KMS-11 (cell line): ENCODE measurements at regions not wholly inside any gene's neighbourhood (a gene's known extent, or its start where the extent isn't known, plus 50 kb on each side); places are given as distances from the start of the nearest gene placed in this dataset.
"Not testable (repeated sequence)": the region's sequence is repeated elsewhere in the genome, so short reads cannot be mapped to it uniquely, and the experiment has no call there.

Experiments
- H2AFZ ChIP-seq: fragments of 200-600 bp; sonication (generic); 2 replicates; pipeline ENCODE4 v1.6.1; 2016; ENCODE audit warnings: antibody characterized with exemption, mixed run types, low read depth
- H3K27ac ChIP-seq: fragments of 200-600 bp; sonication (generic); 2 replicates; pipeline ENCODE4 v1.6.1; 2016; ENCODE audit warnings: mild to moderate bottlenecking, mixed run types
- H3K27me3 ChIP-seq: fragments of 200-600 bp; sonication (generic); 2 replicates; pipeline ENCODE4 v1.6.1; 2017; ENCODE audit warnings: mild to moderate bottlenecking, low read depth, mixed run types, moderate library complexity; ENCODE audit not compliant: insufficient read depth
- H3K36me3 ChIP-seq: fragments of 200-600 bp; sonication (generic); 2 replicates; pipeline ENCODE4 v1.6.1; 2017; ENCODE audit warnings: mild to moderate bottlenecking, mixed run types; ENCODE audit not compliant: insufficient read depth
- H3K4me1 ChIP-seq: fragments of 200-600 bp; sonication (generic); 2 replicates; pipeline ENCODE4 v1.6.1; 2016; ENCODE audit warnings: mild to moderate bottlenecking, low read depth, mixed run types; ENCODE audit not compliant: poor library complexity, severe bottlenecking
- H3K4me2 ChIP-seq: fragments of 200-600 bp; sonication (generic); 2 replicates; pipeline ENCODE4 v1.7.0; 2016; ENCODE audit warnings: mild to moderate bottlenecking, mixed run types
- H3K4me3 ChIP-seq: fragments of 200-600 bp; sonication (generic); IDR thresholded peaks from 2 replicates; pipeline ENCODE4 v1.6.1; 2017; ENCODE audit warnings: low read depth, low read length, mixed read lengths; ENCODE audit not compliant: insufficient read depth
- H3K79me2 ChIP-seq: fragments of 200-600 bp; sonication (generic); 2 replicates; pipeline ENCODE4 v1.6.1; 2016; ENCODE audit warnings: low read depth, mixed run types; ENCODE audit not compliant: insufficient read depth
- H3K9ac ChIP-seq: fragments of 200-600 bp; sonication (generic); 2 replicates; pipeline ENCODE4 v1.6.1; 2016; ENCODE audit warnings: mild to moderate bottlenecking, mixed run types
- H4K20me1 ChIP-seq: fragments of 200-600 bp; sonication (generic); 2 replicates; pipeline ENCODE4 v1.6.1; 2016; ENCODE audit warnings: mild to moderate bottlenecking, mixed run types; ENCODE audit not compliant: insufficient read depth
- TF ChIP-seq, protein P1 (sequence below): fragments of 200-600 bp; sonication (generic); conservative IDR thresholded peaks from 2 replicates; pipeline ENCODE4 v1.6.1; 2017; ENCODE audit warnings: low read depth, mild to moderate bottlenecking, antibody characterized with exemption, low read length, moderate library complexity, mixed read lengths

DNA sequence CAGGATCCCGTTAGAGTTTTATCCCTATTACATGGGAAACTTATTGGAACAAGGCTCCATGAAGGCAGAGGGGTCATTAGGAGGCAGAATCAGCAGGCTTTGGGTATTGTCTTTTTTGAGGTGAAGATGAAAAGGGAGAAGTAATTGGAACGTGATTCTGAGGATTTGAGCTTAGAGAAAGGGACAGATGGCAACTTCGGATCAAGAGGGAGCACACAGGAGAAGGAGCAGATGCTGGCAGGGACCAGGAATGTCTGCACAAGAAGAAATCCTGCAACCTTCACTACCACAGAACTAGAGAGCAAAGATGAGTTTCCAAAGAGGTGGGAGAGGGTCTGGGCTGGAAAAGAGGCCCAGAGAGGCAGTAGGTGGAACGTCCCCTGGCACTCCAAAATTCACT lies 202.8 kb downstream of the RRAGC start:
- Histone ChIP-seq H3K4me3 (no peak overlapping the region), H3K79me2 (no peaks in the 10 kb centered on the region), H3K9ac (no peak overlapping the region), H2AFZ (no peak overlapping the region), H4K20me1 (no peaks in the 10 kb centered on the region), H3K4me2 (no peak overlapping the region), H3K27me3 (no peaks in the 10 kb centered on the region), H3K27ac (no peak overlapping the region), H3K4me1 (no peaks in the 10 kb centered on the region), H3K36me3 (no peaks in the 10 kb centered on the region)
- TF ChIP-seq, protein P1, sequence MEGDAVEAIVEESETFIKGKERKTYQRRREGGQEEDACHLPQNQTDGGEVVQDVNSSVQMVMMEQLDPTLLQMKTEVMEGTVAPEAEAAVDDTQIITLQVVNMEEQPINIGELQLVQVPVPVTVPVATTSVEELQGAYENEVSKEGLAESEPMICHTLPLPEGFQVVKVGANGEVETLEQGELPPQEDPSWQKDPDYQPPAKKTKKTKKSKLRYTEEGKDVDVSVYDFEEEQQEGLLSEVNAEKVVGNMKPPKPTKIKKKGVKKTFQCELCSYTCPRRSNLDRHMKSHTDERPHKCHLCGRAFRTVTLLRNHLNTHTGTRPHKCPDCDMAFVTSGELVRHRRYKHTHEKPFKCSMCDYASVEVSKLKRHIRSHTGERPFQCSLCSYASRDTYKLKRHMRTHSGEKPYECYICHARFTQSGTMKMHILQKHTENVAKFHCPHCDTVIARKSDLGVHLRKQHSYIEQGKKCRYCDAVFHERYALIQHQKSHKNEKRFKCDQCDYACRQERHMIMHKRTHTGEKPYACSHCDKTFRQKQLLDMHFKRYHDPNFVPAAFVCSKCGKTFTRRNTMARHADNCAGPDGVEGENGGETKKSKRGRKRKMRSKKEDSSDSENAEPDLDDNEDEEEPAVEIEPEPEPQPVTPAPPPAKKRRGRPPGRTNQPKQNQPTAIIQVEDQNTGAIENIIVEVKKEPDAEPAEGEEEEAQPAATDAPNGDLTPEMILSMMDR, result no peak

DNA sequence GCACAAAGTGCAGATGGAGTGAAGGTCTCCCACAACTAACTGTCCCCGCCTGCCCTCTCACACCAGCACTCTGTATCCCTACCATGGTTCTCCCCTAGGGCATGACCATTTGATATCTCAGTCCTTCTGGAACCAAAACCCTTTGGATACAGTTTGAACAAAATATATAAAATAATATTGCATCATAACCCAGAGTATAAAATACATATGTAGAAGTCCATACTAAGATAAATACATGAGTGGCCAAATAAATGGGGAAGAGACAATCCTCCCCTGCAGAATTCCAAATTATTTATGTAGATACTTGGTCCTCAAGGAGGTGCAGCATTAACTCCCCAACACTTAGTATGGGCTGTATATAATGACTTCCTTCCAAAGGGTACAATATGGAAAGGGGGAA lies 207.4 kb downstream of the RRAGC start:
- no peak overlapping the region for H3K27ac ChIP-seq
- H3K9ac ChIP-seq, result no peak overlapping the region
- H3K4me2 ChIP-seq, result no peak overlapping the region
- TF ChIP-seq, protein P1, result no peak
- no peaks in the 10 kb centered on the region for H3K4me1 ChIP-seq
- no peaks in the 10 kb centered on the region for H3K36me3 ChIP-seq
- H3K27me3 ChIP-seq, result no peaks in the 10 kb centered on the region
- H3K4me3 ChIP-seq, result no peak overlapping the region
- no peak overlapping the region for H2AFZ ChIP-seq
- no peaks in the 10 kb centered on the region for H3K79me2 ChIP-seq
- H4K20me1 ChIP-seq, result no peaks in the 10 kb centered on the region

DNA sequence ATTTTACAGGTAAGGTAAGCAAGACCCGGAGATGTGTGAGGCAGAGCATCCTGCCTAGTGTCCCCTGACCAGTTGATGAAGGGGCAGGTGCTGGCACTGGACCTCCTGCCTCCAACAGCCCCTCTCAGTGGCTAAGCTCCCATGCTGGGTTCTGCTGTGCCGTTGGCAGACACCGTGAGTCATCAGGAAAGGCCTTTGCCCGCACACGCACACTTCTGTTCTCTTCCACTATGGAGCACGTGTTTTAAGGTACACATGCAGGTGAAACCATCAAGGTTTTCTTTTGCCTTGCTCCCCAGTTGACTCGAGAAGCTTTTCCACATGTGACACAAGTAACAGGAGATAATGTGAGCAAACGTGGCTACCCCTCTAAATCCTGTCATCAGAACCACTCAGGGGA lies 207.9 kb downstream of the RRAGC start:
- H3K9ac ChIP-seq, result no peak overlapping the region
- no peaks in the 10 kb centered on the region for H3K4me1 ChIP-seq
- H4K20me1 ChIP-seq, result no peaks in the 10 kb centered on the region
- H3K79me2 ChIP-seq, result no peaks in the 10 kb centered on the region
- H3K27ac ChIP-seq, result no peak overlapping the region
- H3K27me3 ChIP-seq, result no peaks in the 10 kb centered on the region
- no peak overlapping the region for H3K4me2 ChIP-seq
- no peak overlapping the region for H3K4me3 ChIP-seq
- TF ChIP-seq, protein P1, result no peak
- no peak overlapping the region for H2AFZ ChIP-seq
- no peaks in the 10 kb centered on the region for H3K36me3 ChIP-seq

DNA sequence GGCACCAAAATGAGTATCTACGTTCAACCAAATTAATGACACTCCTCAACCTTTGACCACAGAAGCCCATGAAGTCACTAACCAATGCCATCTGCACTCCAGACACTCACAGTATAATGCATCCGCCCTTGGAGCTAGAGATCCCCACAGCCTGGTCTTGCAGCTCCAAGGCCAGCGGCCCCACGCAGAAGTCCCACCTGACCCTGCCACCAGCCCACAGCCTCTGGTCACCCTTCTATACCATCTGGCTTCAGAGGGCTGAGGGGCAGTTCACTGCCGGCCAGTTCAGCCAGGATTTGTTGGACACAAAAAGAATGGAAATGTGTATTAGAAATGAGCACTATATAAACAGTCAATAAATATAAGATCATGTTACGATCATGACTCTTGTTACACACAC lies 211.2 kb downstream of the RRAGC start:
- H3K9ac ChIP-seq, result no peak overlapping the region
- H3K4me3 ChIP-seq, result no peak overlapping the region
- no peaks in the 10 kb centered on the region for H3K27me3 ChIP-seq
- H3K36me3 ChIP-seq, result no peaks in the 10 kb centered on the region
- TF ChIP-seq, protein P1, result no peak
- no peaks in the 10 kb centered on the region for H3K4me1 ChIP-seq
- H3K27ac ChIP-seq, result no peak overlapping the region
- no peaks in the 10 kb centered on the region for H4K20me1 ChIP-seq
- H2AFZ ChIP-seq, result no peak overlapping the region
- H3K4me2 ChIP-seq, result no peak overlapping the region
- no peaks in the 10 kb centered on the region for H3K79me2 ChIP-seq

DNA sequence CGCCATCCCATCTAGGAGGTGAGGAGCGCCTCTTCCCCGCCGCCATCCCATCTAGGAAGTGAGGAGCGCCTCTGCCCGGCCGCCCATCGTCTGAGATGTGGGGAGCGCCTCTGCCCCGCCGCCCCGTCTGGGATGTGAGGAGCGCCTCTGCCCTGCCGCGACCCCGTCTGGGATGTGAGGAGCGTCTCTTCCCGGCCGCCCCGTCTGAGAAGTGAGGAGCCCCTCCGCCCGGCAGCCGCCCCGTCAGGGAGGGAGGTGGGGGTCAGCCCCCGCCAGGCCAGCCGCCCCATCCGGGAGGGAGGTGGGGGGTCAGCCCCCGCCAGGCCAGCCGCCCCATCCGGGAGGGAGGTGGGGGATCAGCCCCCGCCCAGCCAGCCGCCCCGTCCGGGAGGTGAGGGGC lies 212.2 kb downstream of the RRAGC start:
- not testable (repeated sequence) for H3K27ac ChIP-seq, H3K4me1 ChIP-seq, H3K36me3 ChIP-seq, H3K4me3 ChIP-seq, H2AFZ ChIP-seq, H3K27me3 ChIP-seq, H4K20me1 ChIP-seq, H3K79me2 ChIP-seq, H3K9ac ChIP-seq, H3K4me2 ChIP-seq
